ENCODE measurements at regions not wholly inside any gene's neighbourhood (a gene's known extent, or its start where the extent isn't known, plus 50 kb on each side); places are given as distances from the start of the nearest gene placed in this dataset.

DNA sequence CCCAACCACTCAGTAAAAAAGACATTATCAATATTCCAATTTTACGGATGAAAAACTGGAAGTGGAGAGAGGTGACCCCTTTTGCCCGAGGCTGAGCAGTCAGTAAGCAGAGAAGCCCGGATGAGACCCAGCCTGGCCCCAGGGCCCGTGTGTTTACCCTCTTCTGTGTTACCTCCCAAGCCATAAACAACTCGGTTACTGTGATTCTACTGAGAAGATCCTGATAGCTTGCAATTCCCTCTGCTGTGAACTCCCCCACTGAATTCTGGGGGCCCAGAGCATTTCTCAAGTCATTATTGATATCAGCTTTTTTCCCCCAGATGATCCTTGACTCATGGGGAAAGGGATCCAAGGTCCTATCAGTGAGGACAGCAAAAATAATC lies 482.6 kb upstream of the ERCC4 start:
- DNase-seq (ENCODE audit: low spot score) = no peak
- TF ChIP-seq, protein P1, sequence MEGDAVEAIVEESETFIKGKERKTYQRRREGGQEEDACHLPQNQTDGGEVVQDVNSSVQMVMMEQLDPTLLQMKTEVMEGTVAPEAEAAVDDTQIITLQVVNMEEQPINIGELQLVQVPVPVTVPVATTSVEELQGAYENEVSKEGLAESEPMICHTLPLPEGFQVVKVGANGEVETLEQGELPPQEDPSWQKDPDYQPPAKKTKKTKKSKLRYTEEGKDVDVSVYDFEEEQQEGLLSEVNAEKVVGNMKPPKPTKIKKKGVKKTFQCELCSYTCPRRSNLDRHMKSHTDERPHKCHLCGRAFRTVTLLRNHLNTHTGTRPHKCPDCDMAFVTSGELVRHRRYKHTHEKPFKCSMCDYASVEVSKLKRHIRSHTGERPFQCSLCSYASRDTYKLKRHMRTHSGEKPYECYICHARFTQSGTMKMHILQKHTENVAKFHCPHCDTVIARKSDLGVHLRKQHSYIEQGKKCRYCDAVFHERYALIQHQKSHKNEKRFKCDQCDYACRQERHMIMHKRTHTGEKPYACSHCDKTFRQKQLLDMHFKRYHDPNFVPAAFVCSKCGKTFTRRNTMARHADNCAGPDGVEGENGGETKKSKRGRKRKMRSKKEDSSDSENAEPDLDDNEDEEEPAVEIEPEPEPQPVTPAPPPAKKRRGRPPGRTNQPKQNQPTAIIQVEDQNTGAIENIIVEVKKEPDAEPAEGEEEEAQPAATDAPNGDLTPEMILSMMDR (IDR thresholded peaks at IDR 0.05; ENCODE audit: borderline replicate concordance, control extremely low read depth, extremely low read depth, insufficient read depth, missing control alignments) = no peak
- in situ Hi-C loops (cut with MboI; ENCODE audit: low sequenced_read_pairs, unreplicated experiment) = loop anchor here (25.0 kb wide), 1 partner anchor 1100 kb away; no protein-coding TSS in a partner anchor

DNA sequence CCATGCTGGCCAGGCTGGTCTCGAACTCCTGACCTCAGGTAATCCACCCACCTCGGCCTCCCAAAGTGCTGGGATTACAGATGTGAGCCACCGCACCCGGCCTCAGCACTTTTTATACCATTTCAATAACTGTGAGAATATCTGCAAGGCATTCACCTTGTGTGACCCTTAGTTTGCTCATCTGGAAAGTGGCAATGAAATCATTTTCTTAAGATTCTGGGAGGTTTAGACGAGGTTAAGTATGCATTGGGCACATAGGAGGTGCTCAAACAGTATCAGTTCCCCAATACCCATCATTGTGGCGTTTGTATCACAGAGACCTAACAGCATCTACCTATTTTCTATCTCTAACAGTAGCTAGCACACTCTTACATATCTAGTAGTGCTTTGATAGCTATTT lies 481.9 kb upstream of the ERCC4 start:
- DNase-seq (ENCODE audit: low spot score) = peak; percentile 26
- TF ChIP-seq, protein P1 (IDR thresholded peaks at IDR 0.05; ENCODE audit: borderline replicate concordance, control extremely low read depth, extremely low read depth, insufficient read depth, missing control alignments) = no peak
- in situ Hi-C loops (cut with MboI; ENCODE audit: low sequenced_read_pairs, unreplicated experiment) = loop anchor here (25.0 kb wide), 1 partner anchor 1101 kb away; no protein-coding TSS in a partner anchor

DNA sequence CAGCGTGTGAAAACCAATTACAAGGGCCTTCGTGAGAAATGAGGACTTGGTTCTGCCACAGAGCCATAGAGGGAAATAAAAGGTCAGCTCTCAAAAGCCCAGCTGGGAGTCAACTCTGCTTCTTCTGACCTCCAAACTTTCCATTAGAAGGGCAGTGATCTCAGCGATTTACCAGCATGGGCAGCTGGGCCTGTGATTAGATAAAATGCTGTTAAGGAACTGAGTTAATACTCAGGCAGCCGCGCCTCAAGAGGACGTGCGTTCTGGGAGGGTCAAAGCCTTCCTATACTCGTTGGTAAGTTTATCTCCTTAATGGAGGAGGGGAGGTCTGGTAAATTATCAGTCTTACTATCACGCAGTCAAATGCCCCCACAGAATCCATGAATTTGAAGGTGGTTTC lies 480.2 kb upstream of the ERCC4 start:
- in situ Hi-C loops (cut with MboI; ENCODE audit: low sequenced_read_pairs, unreplicated experiment) = loop anchor here (25.0 kb wide), 1 partner anchor 1102 kb away; no protein-coding TSS in a partner anchor
- TF ChIP-seq, protein P1 (IDR thresholded peaks at IDR 0.05; ENCODE audit: borderline replicate concordance, control extremely low read depth, extremely low read depth, insufficient read depth, missing control alignments) = no peak
- DNase-seq (ENCODE audit: low spot score) = no peak

DNA sequence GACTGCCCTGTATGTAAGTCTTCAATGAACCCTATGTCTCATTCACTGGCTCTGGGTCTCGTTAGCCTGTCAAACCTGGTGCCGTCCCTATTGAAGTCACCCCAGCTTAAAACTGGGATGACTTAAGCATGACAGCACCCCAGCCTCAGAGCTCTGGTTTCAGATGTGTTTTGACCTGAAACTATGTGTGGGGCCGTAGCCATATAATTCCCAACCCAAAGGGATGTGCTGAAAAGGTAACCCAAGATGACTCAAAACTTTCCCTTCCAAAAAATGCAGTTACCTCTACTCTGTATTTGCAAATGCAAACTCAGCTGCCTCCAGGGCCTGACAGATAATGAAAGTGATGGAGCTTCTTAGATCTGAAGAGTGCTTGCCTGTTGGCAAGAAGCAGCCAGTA lies 478.3 kb upstream of the ERCC4 start:
- in situ Hi-C loops (cut with MboI; ENCODE audit: low sequenced_read_pairs, unreplicated experiment) = loop anchor here (25.0 kb wide), 1 partner anchor 1104 kb away; no protein-coding TSS in a partner anchor
- DNase-seq (ENCODE audit: low spot score) = peak; percentile 45
- TF ChIP-seq, protein P1 (IDR thresholded peaks at IDR 0.05; ENCODE audit: borderline replicate concordance, control extremely low read depth, extremely low read depth, insufficient read depth, missing control alignments) = no peak

DNA sequence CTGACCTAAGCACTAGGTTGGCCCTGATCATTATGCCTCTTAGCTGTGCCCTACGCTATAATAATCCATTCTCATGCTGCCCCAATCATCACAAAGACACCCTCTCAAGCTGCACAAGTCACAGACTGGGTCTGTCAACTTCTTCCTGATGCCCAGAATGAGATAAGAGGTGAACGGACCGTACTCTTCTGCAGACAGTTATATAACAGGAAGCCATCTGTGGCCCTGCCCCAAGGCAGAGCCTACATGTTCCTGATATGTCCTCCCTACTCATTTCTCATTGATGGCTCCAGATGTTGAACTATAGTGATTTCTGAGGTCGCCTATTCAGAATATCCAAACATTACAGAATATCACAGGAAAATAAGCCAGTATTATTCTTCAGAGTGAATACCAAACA lies 471.6 kb upstream of the ERCC4 start:
- TF ChIP-seq, protein P1 (IDR thresholded peaks at IDR 0.05; ENCODE audit: borderline replicate concordance, control extremely low read depth, extremely low read depth, insufficient read depth, missing control alignments) = no peak
- in situ Hi-C loops (cut with MboI; ENCODE audit: low sequenced_read_pairs, unreplicated experiment) = loop anchor here (25.0 kb wide), 1 partner anchor 1111 kb away; no protein-coding TSS in a partner anchor
- DNase-seq (ENCODE audit: low spot score) = no peak

DNA sequence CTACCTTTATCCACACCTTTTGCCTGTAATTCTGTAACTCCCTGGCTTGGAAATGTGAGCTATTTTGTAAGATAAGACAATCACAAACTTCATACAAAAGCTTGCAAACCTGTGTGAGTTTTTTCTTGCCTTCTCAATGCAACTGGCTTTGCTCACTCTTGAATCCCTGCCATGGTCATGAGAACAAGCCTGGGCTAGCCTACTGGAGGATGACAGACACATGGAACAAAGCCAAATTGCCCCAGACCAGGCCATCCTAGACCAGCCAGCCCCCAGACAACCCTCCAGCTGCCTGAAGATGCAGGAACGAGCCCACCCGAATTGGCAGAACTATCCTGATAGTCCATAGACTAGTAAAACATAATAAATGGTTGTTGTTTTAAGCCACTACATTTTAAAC lies 466.6 kb upstream of the ERCC4 start:
- in situ Hi-C loops (cut with MboI; ENCODE audit: low sequenced_read_pairs, unreplicated experiment) = no loop called here
- TF ChIP-seq, protein P1 (IDR thresholded peaks at IDR 0.05; ENCODE audit: borderline replicate concordance, control extremely low read depth, extremely low read depth, insufficient read depth, missing control alignments) = no peak
- DNase-seq (ENCODE audit: low spot score) = no peak
